ENCODE measurements at regions not wholly inside any gene's neighbourhood (a gene's known extent, or its start where the extent isn't known, plus 50 kb on each side); places are given as distances from the start of the nearest gene placed in this dataset.
"Not testable (repeated sequence)": the region's sequence is repeated elsewhere in the genome, so short reads cannot be mapped to it uniquely, and the experiment has no call there.

- H3K4me1 ChIP-seq (ENCODE audit: control insufficient read depth, insufficient read depth, low read length, poor library complexity, severe bottlenecking): no peaks in the 10 kb centered on the region
These were observed 90.0 kb upstream of the DTNBP1 start for GRCh38 chr6:15752820-15753219.

GRCh38 chr6:15751721-15752350, 89.0 kb upstream of the DTNBP1 start:
- Histone ChIP-seq H3K27ac (ENCODE audit: insufficient read depth, low read length, poor library complexity, severe bottlenecking) (no peak overlapping the region), H3K27me3 (ENCODE audit: control insufficient read depth, insufficient read depth, low read length) (no peaks in the 10 kb centered on the region), H3K4me1 (ENCODE audit: control insufficient read depth, insufficient read depth, low read length, poor library complexity, severe bottlenecking) (no peaks in the 10 kb centered on the region), H3K9me3 (ENCODE audit: control insufficient read depth in 2 of 2, low read length in 2 of 2) (no peaks in the 10 kb centered on the region), H3K36me3 (ENCODE audit: control insufficient read depth, insufficient read depth, low read length) (no peaks in the 10 kb centered on the region), H3K4me3 (ENCODE audit: low read depth, low read length) (no peak overlapping the region)
- DNase-seq (no peak), ATAC-seq (ENCODE audit: low read depth in 2 of 2) (no peak)
- Mint-ChIP-seq H3K4me3 (no peak overlapping the region), H3K36me3 (no peaks in the 10 kb centered on the region), H3K9me3 (no peaks in the 10 kb centered on the region), H3K27ac (no peak overlapping the region), H3K27me3 (peaks cover 12% of the 10 kb centered on the region), H3K4me1 (no peaks in the 10 kb centered on the region)

More at GRCh38 chr6:15752820-15753219, 90.0 kb upstream of the DTNBP1 start:
- Mint-ChIP-seq H3K27ac (no peak overlapping the region), H3K4me1 (no peaks in the 10 kb centered on the region), H3K27me3 (peaks cover 7% of the 10 kb centered on the region), H3K9me3 (peaks cover 0 to 2% (median 0%) of the 10 kb centered on the region in 7 donors), H3K36me3 (no peaks in the 10 kb centered on the region), H3K4me3 (no peak overlapping the region)
- no peaks in the 10 kb centered on the region for H3K36me3 ChIP-seq (ENCODE audit: control insufficient read depth, insufficient read depth, low read length)
- DNase-seq (no peak), ATAC-seq (ENCODE audit: low read depth in 2 of 2) (no peak)
- H3K27ac ChIP-seq (ENCODE audit: insufficient read depth, low read length, poor library complexity, severe bottlenecking): no peak overlapping the region
- H3K4me3 ChIP-seq (ENCODE audit: low read depth, low read length): no peak overlapping the region
- H3K9me3 ChIP-seq (ENCODE audit: control insufficient read depth in 2 of 2, low read length in 2 of 2): no peaks in the 10 kb centered on the region
- H3K27me3 ChIP-seq (ENCODE audit: control insufficient read depth, insufficient read depth, low read length): no peaks in the 10 kb centered on the region

GRCh38 chr6:15748341-15748740, 85.5 kb upstream of the DTNBP1 start:
- H3K36me3 ChIP-seq (ENCODE audit: control insufficient read depth, insufficient read depth, low read length): no peaks in the 10 kb centered on the region
- no peak for ATAC-seq (ENCODE audit: low read depth in 2 of 2)

GRCh38 chr6:15747354-15747883, 84.6 kb upstream of the DTNBP1 start:
- ATAC-seq (ENCODE audit: low read depth in 2 of 2) (no peak), DNase-seq (no peak)
- Histone ChIP-seq H3K4me1 (ENCODE audit: control insufficient read depth, insufficient read depth, low read length, poor library complexity, severe bottlenecking) (no peaks in the 10 kb centered on the region), H3K27me3 (ENCODE audit: control insufficient read depth, insufficient read depth, low read length) (no peaks in the 10 kb centered on the region), H3K4me3 (ENCODE audit: low read depth, low read length) (no peak overlapping the region), H3K27ac (ENCODE audit: insufficient read depth, low read length, poor library complexity, severe bottlenecking) (no peak overlapping the region), H3K36me3 (ENCODE audit: control insufficient read depth, insufficient read depth, low read length) (no peaks in the 10 kb centered on the region), H3K9me3 (ENCODE audit: control insufficient read depth in 2 of 2, low read length in 2 of 2) (no peaks in the 10 kb centered on the region)
- peaks cover 10% of the 10 kb centered on the region for H3K27me3 Mint-ChIP-seq
- no peak overlapping the region for H3K4me3 Mint-ChIP-seq
- H3K27ac Mint-ChIP-seq: no peak overlapping the region
- no peaks in the 10 kb centered on the region for H3K36me3 Mint-ChIP-seq
- H3K9me3 Mint-ChIP-seq: no peaks in the 10 kb centered on the region
- no peaks in the 10 kb centered on the region for H3K4me1 Mint-ChIP-seq

More at GRCh38 chr6:15748341-15748740, 85.5 kb upstream of the DTNBP1 start:
- Histone ChIP-seq H3K27ac (ENCODE audit: insufficient read depth, low read length, poor library complexity, severe bottlenecking) (no peak overlapping the region), H3K27me3 (ENCODE audit: control insufficient read depth, insufficient read depth, low read length) (no peaks in the 10 kb centered on the region), H3K4me3 (ENCODE audit: low read depth, low read length) (no peak overlapping the region), H3K9me3 (ENCODE audit: control insufficient read depth in 2 of 2, low read length in 2 of 2) (no peaks in the 10 kb centered on the region), H3K4me1 (ENCODE audit: control insufficient read depth, insufficient read depth, low read length, poor library complexity, severe bottlenecking) (no peaks in the 10 kb centered on the region)
- DNase-seq: no peak
- Mint-ChIP-seq H3K4me1 (no peaks in the 10 kb centered on the region), H3K27me3 (peaks cover 10% of the 10 kb centered on the region), H3K36me3 (no peaks in the 10 kb centered on the region), H3K4me3 (no peak overlapping the region), H3K9me3 (no peaks in the 10 kb centered on the region), H3K27ac (no peak overlapping the region)

- DNase-seq (no peak), ATAC-seq (ENCODE audit: low read depth in 2 of 2) (no peak)
- Mint-ChIP-seq H3K36me3 (no peaks in the 10 kb centered on the region), H3K4me3 (no peak overlapping the region), H3K9me3 (no peaks in the 10 kb centered on the region), H3K27me3 (peaks cover 10% of the 10 kb centered on the region), H3K4me1 (no peaks in the 10 kb centered on the region), H3K27ac (no peak overlapping the region)
- H3K4me1 ChIP-seq (ENCODE audit: control insufficient read depth, insufficient read depth, low read length, poor library complexity, severe bottlenecking): no peaks in the 10 kb centered on the region
- no peaks in the 10 kb centered on the region for H3K27me3 ChIP-seq (ENCODE audit: control insufficient read depth, insufficient read depth, low read length)
- no peak overlapping the region for H3K27ac ChIP-seq (ENCODE audit: insufficient read depth, low read length, poor library complexity, severe bottlenecking)
- no peak overlapping the region for H3K4me3 ChIP-seq (ENCODE audit: low read depth, low read length)
- H3K9me3 ChIP-seq (ENCODE audit: control insufficient read depth in 2 of 2, low read length in 2 of 2): no peaks in the 10 kb centered on the region
- H3K36me3 ChIP-seq (ENCODE audit: control insufficient read depth, insufficient read depth, low read length): no peaks in the 10 kb centered on the region
These were observed 83.0 kb upstream of the DTNBP1 start for GRCh38 chr6:15745781-15746180.

- DNase-seq (no peak), ATAC-seq (ENCODE audit: low read depth in 2 of 2) (no peak)
- Mint-ChIP-seq H3K36me3 (no peaks in the 10 kb centered on the region), H3K4me1 (no peaks in the 10 kb centered on the region), H3K27me3 (peaks cover 10% of the 10 kb centered on the region), H3K27ac (no peak overlapping the region), H3K4me3 (no peak overlapping the region), H3K9me3 (no peaks in the 10 kb centered on the region)
- H3K9me3 ChIP-seq (ENCODE audit: control insufficient read depth in 2 of 2, low read length in 2 of 2): no peaks in the 10 kb centered on the region
- H3K27me3 ChIP-seq (ENCODE audit: control insufficient read depth, insufficient read depth, low read length): no peaks in the 10 kb centered on the region
- H3K4me1 ChIP-seq (ENCODE audit: control insufficient read depth, insufficient read depth, low read length, poor library complexity, severe bottlenecking): no peaks in the 10 kb centered on the region
- H3K36me3 ChIP-seq (ENCODE audit: control insufficient read depth, insufficient read depth, low read length): no peaks in the 10 kb centered on the region
- H3K4me3 ChIP-seq (ENCODE audit: low read depth, low read length): no peak overlapping the region
- no peak overlapping the region for H3K27ac ChIP-seq (ENCODE audit: insufficient read depth, low read length, poor library complexity, severe bottlenecking)
These were observed 82.1 kb upstream of the DTNBP1 start for GRCh38 chr6:15744818-15745402.

- H3K9me3 ChIP-seq (ENCODE audit: control insufficient read depth in 2 of 2, low read length in 2 of 2); H3K4me3 ChIP-seq (ENCODE audit: low read depth, low read length); DNase-seq; H3K27ac Mint-ChIP-seq; H3K4me1 ChIP-seq (ENCODE audit: control insufficient read depth, insufficient read depth, low read length, poor library complexity, severe bottlenecking); H3K9me3 Mint-ChIP-seq; ATAC-seq (ENCODE audit: low read depth in 2 of 2); H3K4me3 Mint-ChIP-seq; H3K27me3 ChIP-seq (ENCODE audit: control insufficient read depth, insufficient read depth, low read length); H3K36me3 ChIP-seq (ENCODE audit: control insufficient read depth, insufficient read depth, low read length); H3K36me3 Mint-ChIP-seq; H3K4me1 Mint-ChIP-seq; H3K27ac ChIP-seq (ENCODE audit: insufficient read depth, low read length, poor library complexity, severe bottlenecking): not testable (repeated sequence)
- peaks cover 20% of the 10 kb centered on the region for H3K27me3 Mint-ChIP-seq
These were observed 79.2 kb upstream of the DTNBP1 start for GRCh38 chr6:15742013-15742412.

- no peak overlapping the region for H3K27ac ChIP-seq (ENCODE audit: insufficient read depth, low read length, poor library complexity, severe bottlenecking)
- no peaks in the 10 kb centered on the region for H3K4me1 ChIP-seq (ENCODE audit: control insufficient read depth, insufficient read depth, low read length, poor library complexity, severe bottlenecking)
- H3K9me3 Mint-ChIP-seq: peaks cover 0 to 2% (median 0%) of the 10 kb centered on the region in 7 donors
- DNase-seq: no peak
- ATAC-seq (ENCODE audit: low read depth in 2 of 2): no peak
- no peaks in the 10 kb centered on the region for H3K27me3 ChIP-seq (ENCODE audit: control insufficient read depth, insufficient read depth, low read length)
- H3K4me3 ChIP-seq (ENCODE audit: low read depth, low read length): no peak overlapping the region
- no peaks in the 10 kb centered on the region for H3K36me3 Mint-ChIP-seq
- no peak overlapping the region for H3K4me3 Mint-ChIP-seq
- no peaks in the 10 kb centered on the region for H3K36me3 ChIP-seq (ENCODE audit: control insufficient read depth, insufficient read depth, low read length)
- no peak overlapping the region for H3K27ac Mint-ChIP-seq
- H3K9me3 ChIP-seq (ENCODE audit: control insufficient read depth in 2 of 2, low read length in 2 of 2): no peaks in the 10 kb centered on the region
- peaks cover 19% of the 10 kb centered on the region for H3K27me3 Mint-ChIP-seq
- no peaks in the 10 kb centered on the region for H3K4me1 Mint-ChIP-seq
These were observed 78.6 kb upstream of the DTNBP1 start for GRCh38 chr6:15741405-15741804.
